Sigmoid colon (tissue), 6 donors: ENCODE measurements at regions not wholly inside any gene's neighbourhood (a gene's known extent, or its start where the extent isn't known, plus 50 kb on each side); places are given as distances from the start of the nearest gene placed in this dataset.

ENCODE experiments used
- DNase-seq: peaks from one replicate; pipeline ENCODE4 v3.0.0-alpha.2; 2019
- H3K27ac ChIP-seq, 4 donors: fragments of 200-600 bp; sonication (generic); one replicate each; pipeline ENCODE4 v1.5.1; 2016 to 2019; ENCODE audit warnings: mild to moderate bottlenecking in 1 of 4
- H3K27me3 ChIP-seq, 3 donors: fragments of 200-600 bp; sonication (generic); one replicate each; pipeline ENCODE4 v1.5.1; 2019; ENCODE audit warnings: mild to moderate bottlenecking in 1 of 3
- H3K36me3 ChIP-seq, 4 donors: fragments of 200-600 bp; sonication (generic); one replicate each; pipeline ENCODE4 v1.5.1; 2016 to 2019
- H3K4me1 ChIP-seq, 4 donors: fragments of 200-600 bp; sonication (generic); one replicate each; pipeline ENCODE4 v1.5.1; 2017 to 2019
- H3K4me3 ChIP-seq, 4 donors: fragments of 200-600 bp; sonication (generic); one replicate each; pipeline ENCODE4 v1.5.1; 2017 to 2019; ENCODE audit warnings: mild to moderate bottlenecking in 2 of 4, moderate library complexity in 1 of 4
- H3K9me3 ChIP-seq, 4 donors: fragments of 200-600 bp in 3 of 4; sonication (generic) in 3 of 4; one replicate each; pipeline versions ENCODE4 v1.5.1 to v1.6.1; 2013 to 2019
- CTCF ChIP-seq, 4 experiments: fragments of 450-650 bp in 3 of 4; fragments of 200-600 bp in 1 of 4; IDR thresholded peaks; one replicate each; pipeline ENCODE4 v1.5.1; 2016 to 2019; ENCODE audit warnings: antibody characterized with exemption in 4 of 4, mild to moderate bottlenecking in 3 of 4, moderate library complexity in 2 of 4
- EP300 ChIP-seq, 4 donors: sonication (generic); formaldehyde crosslinking; IDR thresholded peaks; one replicate each; pipeline ENCODE4 v1.6.1; 2017; ENCODE audit warnings: antibody characterized with exemption in 4 of 4
- POLR2A ChIP-seq, 2 donors: fragments of 450-650 bp; IDR thresholded peaks; one replicate each; pipeline ENCODE4 v1.6.1; 2016; ENCODE audit warnings: antibody characterized with exemption in 2 of 2, mild to moderate bottlenecking in 2 of 2, moderate library complexity in 2 of 2
- POLR2AphosphoS5 ChIP-seq, 4 donors: sonication (generic); formaldehyde crosslinking; IDR thresholded peaks; one replicate each; pipeline ENCODE4 v1.6.1; 2017; ENCODE audit warnings: antibody characterized with exemption in 4 of 4
- whole genome bisulfite sequencing, 2 donors: extraction: QIAGEN DNeasy Blood & Tissue Kit; methylation state at CpG; one replicate each; pipeline ENCODE4 v1.1.7; 2013; 5-methylcytosine and 5-hydroxymethylcytosine counted together
- intact Hi-C: fragments of 100-400 bp; cut with DNase I; formaldehyde crosslinking; loops from one replicate; pipeline ENCODE4 v1.15.1; 2023
- donor health status: healthy with polysubstance abuse.
- donor health status: healthy.

DNA sequence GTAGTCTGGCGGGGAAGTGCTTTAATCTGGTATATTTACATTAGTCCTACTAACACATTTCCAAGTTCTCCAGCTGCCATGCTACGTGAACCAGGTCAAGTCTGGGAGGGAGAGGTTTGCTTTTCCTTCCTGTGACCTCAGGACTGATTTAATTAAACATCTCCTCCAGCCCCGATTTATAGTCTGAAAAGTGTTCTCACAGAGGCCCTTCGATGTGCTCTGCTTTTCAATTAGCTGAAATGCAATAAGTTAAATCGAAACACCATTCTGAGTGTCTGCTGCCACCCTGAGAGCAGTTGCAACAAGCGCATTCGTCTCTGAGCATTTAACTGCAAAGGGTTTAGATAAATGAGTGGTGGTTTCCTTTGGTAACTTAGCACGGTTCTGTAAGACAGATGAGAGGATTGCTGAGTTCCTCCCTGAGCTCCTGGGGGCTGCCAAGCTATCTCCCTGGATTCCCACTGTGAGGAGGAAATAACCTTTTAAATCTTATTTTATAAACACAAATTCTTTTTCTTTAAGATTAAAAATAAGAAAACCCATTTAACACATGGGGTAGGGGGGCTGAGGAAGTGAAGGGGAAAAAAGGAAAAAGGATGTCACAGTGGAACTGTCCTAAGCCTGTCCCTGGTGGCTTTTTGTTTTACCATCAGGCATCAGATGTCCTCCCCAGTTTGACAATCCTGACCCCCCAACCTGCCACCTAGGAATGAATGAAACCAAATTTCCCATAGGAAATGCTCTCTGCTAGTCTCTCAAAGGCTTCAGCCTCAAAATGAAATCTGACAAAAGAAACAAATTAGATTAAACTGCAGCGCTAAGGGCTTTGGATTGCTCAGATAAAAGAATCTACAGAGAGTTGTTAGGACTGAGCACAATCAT lies 56.5 kb upstream of the CREB1 start:
- Histone ChIP-seq H3K36me3 (no peaks in the 10 kb centered on the region), H3K27ac (peak overlapping the region in 3 of 4 donors; percentile 20 to 69 (median 52)), H3K27me3 (no peaks in the 10 kb centered on the region), H3K4me1 (peaks cover 0 to 11% (median 8%) of the 10 kb centered on the region in 4 donors), H3K4me3 (peak overlapping the region in 3 of 4 donors; percentile 12 to 34 (median 25)), H3K9me3 (no peaks in the 10 kb centered on the region)
- intact Hi-C loops: loop anchor here (1.0 to 2.0 kb wide), 2 partner anchors 306 to 673 kb away; no protein-coding TSS in a partner anchor
- TF ChIP-seq POLR2AphosphoS5 (IDR thresholded peaks at IDR 0.05) (no peak), CTCF (IDR thresholded peaks at IDR 0.05) (peak; percentile 21 to 53 (median 42)), EP300 (IDR thresholded peaks at IDR 0.05) (peak in 1 of 4 donors; percentile 17), POLR2A (IDR thresholded peaks at IDR 0.05) (no peak)
- no peak for DNase-seq
- WGBS, 2 donors: 28 to 29% methylated on average over 9 of the region's 9 CpGs

DNA sequence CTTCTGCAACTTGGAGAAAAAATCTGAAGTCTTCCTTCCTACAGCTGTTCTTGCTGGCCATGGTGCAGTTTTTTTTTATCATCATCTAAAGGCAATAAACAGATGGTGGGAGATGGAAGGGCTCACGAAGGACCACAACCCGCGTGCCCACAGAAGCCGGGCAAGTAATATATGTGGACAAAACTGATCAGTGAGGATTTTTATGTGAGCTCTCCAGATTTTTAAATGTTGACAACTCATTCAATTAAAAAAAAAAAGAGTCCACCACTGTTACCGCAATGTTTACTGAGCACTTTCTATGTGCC lies 55.9 kb upstream of the CREB1 start:
- intact Hi-C loops: loop anchor here (1.0 to 2.0 kb wide), 3 partner anchors 307 to 781 kb away; no protein-coding TSS in a partner anchor
- H3K9me3 ChIP-seq: no peaks in the 10 kb centered on the region
- peak overlapping the region in 1 of 4 donors; percentile 69 for H3K27ac ChIP-seq
- DNase-seq: no peak
- TF ChIP-seq CTCF (IDR thresholded peaks at IDR 0.05) (no peak), EP300 (IDR thresholded peaks at IDR 0.05) (no peak), POLR2A (IDR thresholded peaks at IDR 0.05) (no peak), POLR2AphosphoS5 (IDR thresholded peaks at IDR 0.05) (no peak)
- H3K27me3 ChIP-seq: no peaks in the 10 kb centered on the region
- no peaks in the 10 kb centered on the region for H3K36me3 ChIP-seq
- H3K4me3 ChIP-seq: no peak overlapping the region
- peaks cover 0 to 11% (median 8%) of the 10 kb centered on the region in 4 donors for H3K4me1 ChIP-seq
- WGBS, 2 donors: 81 to 83% methylated on average over 5 of the region's 5 CpGs

GRCh38 chr2:207474863-207475485 lies 54.8 kb upstream of the CREB1 start:
- TF ChIP-seq POLR2A (IDR thresholded peaks at IDR 0.05) (no peak), EP300 (IDR thresholded peaks at IDR 0.05) (no peak), CTCF (IDR thresholded peaks at IDR 0.05) (peak; percentile 67 to 78 (median 75)), POLR2AphosphoS5 (IDR thresholded peaks at IDR 0.05) (peak in 2 of 4 donors; percentile 9 to 30)
- intact Hi-C loops: loop anchor here (1.0 to 5.0 kb wide), 3 partner anchors 428 to 782 kb away; no protein-coding TSS in a partner anchor

GRCh38 chr2:207475546-207475945 lies 54.2 kb upstream of the CREB1 start:
- Histone ChIP-seq H3K4me3 (no peak overlapping the region), H3K27me3 (no peaks in the 10 kb centered on the region), H3K27ac (no peak overlapping the region), H3K36me3 (no peaks in the 10 kb centered on the region), H3K4me1 (peaks cover 0 to 16% (median 8%) of the 10 kb centered on the region in 4 donors), H3K9me3 (no peaks in the 10 kb centered on the region)
- intact Hi-C loops: loop anchor here (1.0 to 5.0 kb wide), 3 partner anchors 428 to 783 kb away; no protein-coding TSS in a partner anchor
- TF ChIP-seq CTCF (IDR thresholded peaks at IDR 0.05): no peak
- no peak for TF ChIP-seq POLR2A (IDR thresholded peaks at IDR 0.05)
- no peak for TF ChIP-seq POLR2AphosphoS5 (IDR thresholded peaks at IDR 0.05)
- no peak for TF ChIP-seq EP300 (IDR thresholded peaks at IDR 0.05)
- DNase-seq: no peak
- 69 to 72% methylated on average over 3 of the region's 3 CpGs for WGBS, 2 donors

More at GRCh38 chr2:207474863-207475485, 54.8 kb upstream of the CREB1 start:
- no peak for DNase-seq
- H3K4me1 ChIP-seq: peaks cover 0 to 16% (median 8%) of the 10 kb centered on the region in 4 donors
- WGBS, 2 donors: 18 to 23% methylated on average over 13 of the region's 13 CpGs
- no peaks in the 10 kb centered on the region for H3K9me3 ChIP-seq
- H3K27me3 ChIP-seq: no peaks in the 10 kb centered on the region
- H3K27ac ChIP-seq: no peak overlapping the region
- H3K4me3 ChIP-seq: no peak overlapping the region
- H3K36me3 ChIP-seq: no peaks in the 10 kb centered on the region
